NCI-H1092 (cell line): ENCODE measurements at regions not wholly inside any gene's neighbourhood (a gene's known extent, or its start where the extent isn't known, plus 50 kb on each side); places are given as distances from the start of the nearest gene placed in this dataset.

Source experiments
- DNase-seq: peaks from one replicate; lab custom pipeline; 2025; lab: John Stamatoyannopoulos, UW

DNA sequence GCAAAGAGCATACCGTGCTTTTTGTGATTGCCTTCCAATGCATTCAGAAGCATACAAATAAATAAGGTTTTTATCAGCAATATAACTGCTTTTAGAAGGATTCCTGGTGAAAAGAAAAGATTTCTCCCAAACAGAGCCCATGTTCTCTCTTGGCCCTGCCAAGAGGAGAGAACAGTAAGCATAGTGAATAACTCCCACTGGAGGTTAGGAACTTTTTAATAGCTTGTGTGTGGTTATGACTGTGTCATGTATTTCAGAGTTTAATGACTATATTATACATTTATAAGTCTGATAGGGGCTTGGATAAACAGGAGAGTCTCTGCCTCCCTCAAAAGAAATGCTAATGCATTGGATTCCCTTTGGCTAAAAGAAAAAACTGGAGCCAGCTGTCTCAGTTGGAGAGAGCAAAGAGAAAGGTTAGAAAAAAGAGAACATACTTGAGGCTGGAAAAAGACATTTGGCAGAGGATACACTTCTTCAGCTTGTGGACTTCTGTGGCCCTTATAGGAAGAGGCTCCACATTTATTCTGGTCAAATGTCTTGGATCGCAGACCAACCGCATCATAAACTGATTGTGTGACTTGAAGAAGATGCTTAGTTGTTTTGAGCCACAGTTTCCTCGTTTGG, 63.0 kb upstream of the SPRED2 start:
- DNase-seq = no peak

DNA sequence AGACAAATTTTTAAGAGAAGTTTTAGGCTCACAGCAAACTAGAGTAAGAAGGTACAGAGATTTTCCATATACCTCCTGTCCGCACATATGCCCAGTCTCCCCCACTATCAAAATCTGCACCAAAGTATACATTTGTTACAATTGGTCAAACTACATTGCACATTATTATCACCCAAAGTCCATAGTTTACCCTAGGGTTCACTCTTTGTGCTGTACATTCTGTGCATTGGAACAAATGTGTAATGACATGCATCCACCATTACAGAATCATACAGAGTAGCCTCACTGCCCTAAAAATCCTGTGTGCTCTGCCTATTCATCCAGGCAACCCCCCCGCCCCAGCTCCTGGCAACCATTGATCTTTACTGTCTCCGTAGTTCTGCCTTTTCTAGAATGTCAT, 61.7 kb upstream of the SPRED2 start:
- no peak for DNase-seq

DNA sequence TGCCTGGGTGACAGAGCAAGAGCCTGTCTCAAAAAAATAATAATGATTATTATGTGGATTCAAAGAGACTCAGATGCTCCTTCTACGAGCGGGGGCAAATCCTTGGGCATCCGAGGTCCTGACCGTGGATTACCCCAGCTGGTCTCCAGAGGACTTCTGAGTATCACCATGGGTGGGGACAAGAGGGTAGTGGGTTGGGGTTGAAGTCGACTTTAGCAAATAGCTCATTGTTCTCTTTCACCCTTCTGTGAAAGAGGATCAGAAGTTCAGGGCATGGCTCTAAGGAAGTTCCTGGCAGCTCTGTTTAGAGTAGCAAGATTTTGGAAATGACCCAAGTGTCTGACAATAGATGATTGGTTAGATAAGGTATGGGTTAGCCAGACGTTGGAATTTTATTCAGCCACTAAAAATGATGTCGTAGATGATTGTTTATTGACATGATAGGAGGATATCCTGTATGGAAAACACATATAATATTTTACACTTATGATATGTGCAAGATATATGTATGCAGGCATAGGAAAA, 59.0 kb upstream of the SPRED2 start:
- no peak for DNase-seq

DNA sequence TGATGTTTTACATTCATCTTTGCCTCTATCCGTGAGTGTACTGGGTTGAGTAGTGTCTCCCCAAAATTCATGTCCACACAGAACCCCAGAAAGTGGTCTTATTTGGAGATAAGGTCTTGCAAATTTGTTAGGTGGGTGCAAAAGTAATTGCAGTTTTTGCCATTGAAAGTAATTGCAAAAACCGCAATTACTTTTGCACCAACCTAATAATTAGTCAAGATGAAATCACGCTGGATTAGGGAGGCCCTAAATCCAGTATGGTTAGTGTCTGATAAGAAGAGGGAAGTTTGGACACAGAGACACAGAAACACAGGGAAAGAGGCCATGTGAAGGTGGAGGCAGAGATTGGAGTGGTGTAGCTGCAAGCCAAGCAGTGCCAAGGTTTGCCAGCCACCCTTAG, 57.8 kb upstream of the SPRED2 start:
- DNase-seq = no peak

DNA sequence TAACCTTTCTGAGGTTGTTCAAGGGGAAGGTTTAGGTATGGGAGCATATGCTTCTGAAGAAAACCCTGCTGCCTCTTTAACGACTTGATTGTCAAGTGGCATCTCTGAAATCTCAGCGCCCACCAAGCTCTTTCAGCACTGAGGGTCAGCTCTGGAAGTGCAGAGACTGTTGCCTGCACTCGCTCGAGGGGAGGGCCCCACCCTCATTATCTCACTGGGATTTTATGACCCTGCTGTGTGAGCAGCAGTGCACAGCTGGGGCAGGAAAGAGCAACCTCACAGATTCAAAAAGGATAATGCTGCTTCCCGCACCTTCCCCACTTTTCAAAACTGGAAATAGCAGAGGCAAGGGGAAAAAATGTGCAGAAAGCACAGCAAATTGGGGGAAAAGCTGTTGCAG, 56.9 kb upstream of the SPRED2 start:
- DNase-seq = no peak

DNA sequence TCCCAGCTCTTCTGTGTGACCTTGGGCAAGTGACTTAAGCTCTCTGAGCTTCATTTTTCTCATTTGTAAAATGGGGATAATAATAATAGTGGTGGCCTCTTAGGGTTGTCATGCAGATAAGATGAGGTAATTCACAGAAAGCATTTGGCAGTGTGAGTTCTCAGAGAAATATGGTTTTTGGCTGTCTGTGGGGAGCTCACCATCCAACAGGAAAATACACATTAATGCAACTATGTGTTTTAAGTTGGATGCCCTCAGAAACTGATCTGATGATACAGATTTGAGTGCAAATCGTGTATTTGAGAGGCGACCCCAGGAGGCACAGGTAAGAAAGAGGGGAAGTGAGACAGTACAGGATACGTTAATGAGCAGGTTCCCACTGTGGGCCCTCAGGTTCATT, 56.1 kb upstream of the SPRED2 start:
- no peak for DNase-seq

DNA sequence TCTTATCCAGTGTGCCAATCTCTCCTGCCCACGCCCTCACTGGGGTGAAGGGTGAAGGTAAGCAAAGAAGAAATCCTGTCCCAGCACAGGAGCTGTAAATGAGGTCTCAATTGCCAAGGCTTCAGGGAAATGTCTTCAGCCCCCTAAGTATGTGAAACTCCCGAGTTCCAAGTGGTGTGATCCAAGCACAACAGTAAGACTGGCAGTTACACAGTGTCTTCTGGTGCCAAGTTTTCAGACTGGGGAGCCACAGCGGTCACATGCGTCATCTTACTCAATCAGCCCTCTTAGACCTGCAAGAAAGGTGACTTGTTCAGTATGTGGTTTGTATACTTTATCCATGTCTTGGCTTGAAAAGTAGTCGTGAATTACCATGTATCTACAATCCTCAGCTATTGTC, 55.0 kb upstream of the SPRED2 start:
- no peak for DNase-seq

DNA sequence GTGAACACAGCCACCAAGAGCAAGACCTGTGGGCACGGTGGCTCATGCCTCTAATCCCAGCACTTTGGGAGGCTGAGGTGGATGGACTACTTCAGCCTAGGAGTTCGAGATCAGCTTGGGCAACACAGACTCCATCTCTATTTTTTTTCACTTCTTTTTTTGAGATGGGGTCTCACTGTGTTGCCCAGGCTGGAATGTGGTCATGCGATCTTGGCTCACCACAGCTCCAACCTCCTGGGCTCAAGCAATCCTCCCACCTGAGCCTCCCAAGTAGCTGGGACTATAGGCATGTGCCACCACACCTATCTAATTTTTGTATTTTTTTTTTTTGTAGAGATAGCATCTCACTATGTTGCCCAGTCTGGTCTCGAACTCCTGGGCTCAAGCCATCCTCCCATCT, 54.4 kb upstream of the SPRED2 start:
- no peak for DNase-seq

DNA sequence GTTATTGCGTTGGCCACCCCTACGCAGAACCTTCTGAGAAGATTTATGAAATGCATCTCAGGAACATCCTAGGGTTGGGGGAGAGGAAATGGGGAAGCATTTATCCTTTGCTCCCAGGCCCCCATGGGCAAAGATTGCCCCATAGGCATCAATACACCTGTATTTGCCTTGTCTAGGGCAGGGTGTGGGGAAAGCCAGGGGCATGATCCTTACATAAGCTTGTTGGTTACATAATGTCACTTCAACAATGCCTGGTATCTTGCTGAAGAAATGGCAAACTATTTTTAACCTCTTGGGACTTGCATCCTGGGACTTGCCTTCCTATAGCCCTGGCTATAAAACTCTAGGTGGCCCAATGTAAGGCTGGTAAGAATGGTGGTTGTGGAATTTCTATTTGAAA, 53.9 kb upstream of the SPRED2 start:
- no peak for DNase-seq

DNA sequence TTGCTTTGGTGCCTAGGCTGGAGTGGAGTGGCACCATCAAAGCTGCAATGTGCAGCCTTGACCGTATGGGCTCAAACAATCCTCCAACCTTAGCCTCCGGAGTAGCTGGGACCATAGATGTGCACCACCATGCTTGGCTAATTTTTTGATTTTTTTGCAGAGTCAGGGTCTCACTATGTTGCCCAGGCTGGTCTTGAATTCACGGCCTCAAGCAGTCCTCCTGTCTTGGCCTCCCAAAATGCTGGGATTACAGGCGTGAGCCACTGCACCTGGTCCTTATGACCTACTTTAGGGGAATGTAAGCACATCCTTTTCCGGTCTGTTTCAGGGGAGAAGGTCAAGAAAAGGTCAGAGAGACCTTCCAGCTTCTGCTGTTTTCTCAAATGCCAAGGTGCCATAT, 53.4 kb upstream of the SPRED2 start:
- no peak for DNase-seq

DNA sequence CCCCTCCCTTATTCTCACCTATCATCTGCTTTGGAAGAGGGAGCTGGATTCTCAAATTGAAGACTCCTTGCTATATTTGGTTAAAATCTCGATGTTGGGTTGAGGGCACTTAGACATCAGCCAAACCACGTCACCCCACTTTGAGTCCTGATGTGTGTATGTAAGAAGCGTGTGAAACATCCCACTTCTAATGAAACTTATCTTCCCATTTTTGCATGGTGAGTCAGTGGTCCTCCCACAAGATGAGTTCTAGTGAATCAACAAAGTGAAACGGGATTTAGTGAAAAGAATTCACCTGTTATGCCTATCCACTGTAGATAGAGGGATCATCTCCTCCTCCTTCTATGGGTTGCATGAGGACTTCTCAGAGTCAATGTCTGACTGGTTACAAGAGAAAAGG, 51.4 kb upstream of the SPRED2 start:
- DNase-seq = no peak

DNA sequence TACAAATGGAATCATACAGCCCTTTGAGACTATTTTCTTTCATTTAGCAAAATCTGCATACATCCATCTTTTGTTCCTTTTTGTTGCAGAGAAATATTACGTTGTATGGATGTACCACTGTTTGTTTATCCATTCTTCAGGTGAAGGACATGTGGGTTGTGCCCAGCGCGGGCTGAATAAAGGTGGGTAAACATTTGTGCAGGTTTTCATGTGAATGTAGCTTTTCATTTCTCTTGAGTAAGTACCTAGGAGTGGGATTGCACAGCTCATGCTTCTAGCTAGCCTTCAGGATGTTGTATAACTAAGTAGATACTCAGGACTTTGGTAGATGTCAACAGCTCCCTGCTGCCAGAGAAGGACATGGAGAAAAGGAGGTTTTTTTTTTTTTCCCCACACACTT, 50.6 kb upstream of the SPRED2 start:
- DNase-seq = no peak
